Activated naive CD4-positive, alpha-beta T cell treated with anti-CD3 and anti-CD28 coated beads, Interleukin-2, amount 10 ng/mL, durations not matched to agents 7 days and 5 days (primary cell): ENCODE measurements at regions not wholly inside any gene's neighbourhood (a gene's known extent, or its start where the extent isn't known, plus 50 kb on each side); places are given as distances from the start of the nearest gene placed in this dataset.

ENCODE experiments used
- CTCF ChIA-PET: fragments of 350-600 bp; sonication (Branson Sonifier 250); formaldehyde crosslinking; loops from one replicate; lab custom pipeline; 2021; ENCODE audit warnings: antibody characterized with exemption; lab: Charles Lee
- DNase-seq: peaks from one replicate; pipeline ENCODE4 v3.0.0-alpha.2; 2020
- H3K27ac Mint-ChIP-seq: one replicate; pipeline ENCODE4 v1.8.0; 2021; ENCODE audit warnings: mild to moderate bottlenecking, moderate library complexity, mixed read lengths
- H3K27me3 Mint-ChIP-seq: one replicate; pipeline ENCODE4 v1.8.0; 2021; ENCODE audit warnings: mild to moderate bottlenecking, mixed read lengths
- H3K36me3 Mint-ChIP-seq: one replicate; pipeline ENCODE4 v1.8.0; 2021; ENCODE audit warnings: mixed read lengths
- H3K4me1 Mint-ChIP-seq: one replicate; pipeline ENCODE4 v1.8.0; 2021; ENCODE audit warnings: mixed read lengths
- H3K4me3 Mint-ChIP-seq: one replicate; pipeline ENCODE4 v1.8.0; 2021; ENCODE audit warnings: mild to moderate bottlenecking, moderate library complexity, mixed read lengths
- H3K9me3 Mint-ChIP-seq: one replicate; pipeline ENCODE4 v1.8.0; 2021; ENCODE audit warnings: mixed read lengths

GRCh38 chr10:47152861-47153349, 147.1 kb upstream of the GDF10 start:
- H3K9me3 Mint-ChIP-seq: peaks cover 14% of the 10 kb centered on the region
- peaks cover 22% of the 10 kb centered on the region for H3K27me3 Mint-ChIP-seq
- no peaks in the 10 kb centered on the region for H3K4me1 Mint-ChIP-seq
- no peak overlapping the region for H3K4me3 Mint-ChIP-seq
- H3K27ac Mint-ChIP-seq: no peak overlapping the region
- CTCF ChIA-PET: interaction anchor here (1.2 kb wide), 1 partner anchor 82 kb away, joined by 3 read pairs; no protein-coding TSS in a partner anchor
- H3K36me3 Mint-ChIP-seq: no peaks in the 10 kb centered on the region
- DNase-seq: no peak

- no peaks in the 10 kb centered on the region for H3K36me3 Mint-ChIP-seq
- CTCF ChIA-PET: no interaction called here
- no peak overlapping the region for H3K27ac Mint-ChIP-seq
- H3K4me1 Mint-ChIP-seq: no peaks in the 10 kb centered on the region
- peaks cover 14% of the 10 kb centered on the region for H3K9me3 Mint-ChIP-seq
- H3K27me3 Mint-ChIP-seq: peaks cover 18% of the 10 kb centered on the region
- no peak overlapping the region for H3K4me3 Mint-ChIP-seq
- DNase-seq: no peak
Measured at GRCh38 chr10:47154762-47155161, 145.2 kb upstream of the GDF10 start.

GRCh38 chr10:47156873-47157272, 143.1 kb upstream of the GDF10 start:
- H3K27ac Mint-ChIP-seq: no peak overlapping the region
- H3K36me3 Mint-ChIP-seq: no peaks in the 10 kb centered on the region
- H3K4me3 Mint-ChIP-seq: no peak overlapping the region
- CTCF ChIA-PET: interaction anchor here (0.8 to 1.9 kb wide), 2 partner anchors 16 to 109 kb away, joined by 4 read pairs; no protein-coding TSS in a partner anchor
- H3K27me3 Mint-ChIP-seq: peaks cover 10% of the 10 kb centered on the region
- H3K4me1 Mint-ChIP-seq: no peaks in the 10 kb centered on the region
- DNase-seq: no peak
- peaks cover 14% of the 10 kb centered on the region for H3K9me3 Mint-ChIP-seq

GRCh38 chr10:47158116-47159071, 141.6 kb upstream of the GDF10 start:
- DNase-seq: no peak
- no peak overlapping the region for H3K27ac Mint-ChIP-seq
- H3K4me3 Mint-ChIP-seq: no peak overlapping the region
- CTCF ChIA-PET: interaction anchor here (1.2 kb wide), 1 partner anchor 111 kb away, joined by 3 read pairs; no protein-coding TSS in a partner anchor
- no peaks in the 10 kb centered on the region for H3K36me3 Mint-ChIP-seq
- H3K27me3 Mint-ChIP-seq: peaks cover 7% of the 10 kb centered on the region
- no peaks in the 10 kb centered on the region for H3K4me1 Mint-ChIP-seq
- H3K9me3 Mint-ChIP-seq: peaks cover 14% of the 10 kb centered on the region

- no peak for DNase-seq
- peaks cover 3% of the 10 kb centered on the region for H3K4me1 Mint-ChIP-seq
- no peak overlapping the region for H3K27ac Mint-ChIP-seq
- peaks cover 9% of the 10 kb centered on the region for H3K9me3 Mint-ChIP-seq
- peaks cover 9% of the 10 kb centered on the region for H3K27me3 Mint-ChIP-seq
- CTCF ChIA-PET: interaction anchor here (1.2 kb wide), 1 partner anchor 112 kb away, joined by 3 read pairs; no protein-coding TSS in a partner anchor
- H3K36me3 Mint-ChIP-seq: no peaks in the 10 kb centered on the region
- no peak overlapping the region for H3K4me3 Mint-ChIP-seq
Measured at GRCh38 chr10:47159361-47160260, 140.4 kb upstream of the GDF10 start.

- no peak for DNase-seq
- H3K4me1 Mint-ChIP-seq: peaks cover 11% of the 10 kb centered on the region
- CTCF ChIA-PET: no interaction called here
- peaks cover 3% of the 10 kb centered on the region for H3K9me3 Mint-ChIP-seq
- H3K4me3 Mint-ChIP-seq: no peak overlapping the region
- peaks cover 11% of the 10 kb centered on the region for H3K27me3 Mint-ChIP-seq
- no peaks in the 10 kb centered on the region for H3K36me3 Mint-ChIP-seq
- H3K27ac Mint-ChIP-seq: no peak overlapping the region
Measured at GRCh38 chr10:47160261-47160908, 139.6 kb upstream of the GDF10 start.

GRCh38 chr10:47160967-47161366, 139.0 kb upstream of the GDF10 start:
- CTCF ChIA-PET: no interaction called here
- Mint-ChIP-seq H3K4me1 (peaks cover 17% of the 10 kb centered on the region), H3K4me3 (no peak overlapping the region), H3K27ac (no peak overlapping the region), H3K27me3 (peaks cover 11% of the 10 kb centered on the region), H3K36me3 (peaks cover 2% of the 10 kb centered on the region), H3K9me3 (no peaks in the 10 kb centered on the region)
- DNase-seq: no peak

GRCh38 chr10:47161465-47161864, 138.5 kb upstream of the GDF10 start:
- DNase-seq: no peak
- Mint-ChIP-seq H3K27ac (no peak overlapping the region), H3K36me3 (peaks cover 4% of the 10 kb centered on the region), H3K4me1 (peaks cover 21% of the 10 kb centered on the region), H3K27me3 (peaks cover 10% of the 10 kb centered on the region), H3K9me3 (peaks cover 3% of the 10 kb centered on the region), H3K4me3 (no peak overlapping the region)
- CTCF ChIA-PET: no interaction called here

- no peak overlapping the region for H3K4me3 Mint-ChIP-seq
- no peak for DNase-seq
Measured at GRCh38 chr10:47164126-47164799, 135.7 kb upstream of the GDF10 start.

GRCh38 chr10:47164800-47165128, 135.2 kb upstream of the GDF10 start:
- H3K4me1 Mint-ChIP-seq: peaks cover 28% of the 10 kb centered on the region
- DNase-seq: no peak
- H3K27ac Mint-ChIP-seq: no peak overlapping the region
- H3K36me3 Mint-ChIP-seq: peaks cover 4% of the 10 kb centered on the region
- peaks cover 4% of the 10 kb centered on the region for H3K27me3 Mint-ChIP-seq
- peaks cover 5% of the 10 kb centered on the region for H3K9me3 Mint-ChIP-seq
- peak overlapping the region; percentile 72 for H3K4me3 Mint-ChIP-seq
- CTCF ChIA-PET: no interaction called here

More at GRCh38 chr10:47164126-47164799, 135.7 kb upstream of the GDF10 start:
- peaks cover 4% of the 10 kb centered on the region for H3K36me3 Mint-ChIP-seq
- H3K27me3 Mint-ChIP-seq: peaks cover 4% of the 10 kb centered on the region
- H3K27ac Mint-ChIP-seq: no peak overlapping the region
- CTCF ChIA-PET: no interaction called here
- H3K9me3 Mint-ChIP-seq: peaks cover 5% of the 10 kb centered on the region
- H3K4me1 Mint-ChIP-seq: peaks cover 28% of the 10 kb centered on the region

- Mint-ChIP-seq H3K27me3 (peaks cover 4% of the 10 kb centered on the region), H3K36me3 (peaks cover 4% of the 10 kb centered on the region), H3K27ac (peak overlapping the region; percentile 87), H3K4me1 (peaks cover 28% of the 10 kb centered on the region), H3K4me3 (peak overlapping the region; percentile 72), H3K9me3 (peaks cover 5% of the 10 kb centered on the region)
- CTCF ChIA-PET: interaction anchor here (1.3 to 1.6 kb wide), 2 partner anchors 110 to 118 kb away, joined by 5 read pairs; no protein-coding TSS in a partner anchor
- DNase-seq: no peak
Measured at GRCh38 chr10:47165168-47165710, 134.8 kb upstream of the GDF10 start.

GRCh38 chr10:47165711-47166404, 134.1 kb upstream of the GDF10 start:
- peaks cover 5% of the 10 kb centered on the region for H3K9me3 Mint-ChIP-seq
- peak overlapping the region; percentile 72 for H3K4me3 Mint-ChIP-seq
- peaks cover 28% of the 10 kb centered on the region for H3K4me1 Mint-ChIP-seq
- H3K36me3 Mint-ChIP-seq: peaks cover 4% of the 10 kb centered on the region
- peak overlapping the region; percentile 87 for H3K27ac Mint-ChIP-seq
- H3K27me3 Mint-ChIP-seq: peaks cover 4% of the 10 kb centered on the region
- peak; percentile 64 for DNase-seq
- CTCF ChIA-PET: interaction anchor here (0.8 to 1.6 kb wide), 3 partner anchors 106 to 119 kb away, joined by 3 to 5 read pairs (median 5); no protein-coding TSS in a partner anchor
